ENCODE measurements at regions not wholly inside any gene's neighbourhood (a gene's known extent, or its start where the extent isn't known, plus 50 kb on each side); places are given as distances from the start of the nearest gene placed in this dataset.
"Not testable (repeated sequence)": the region's sequence is repeated elsewhere in the genome, so short reads cannot be mapped to it uniquely, and the experiment has no call there.

DNA sequence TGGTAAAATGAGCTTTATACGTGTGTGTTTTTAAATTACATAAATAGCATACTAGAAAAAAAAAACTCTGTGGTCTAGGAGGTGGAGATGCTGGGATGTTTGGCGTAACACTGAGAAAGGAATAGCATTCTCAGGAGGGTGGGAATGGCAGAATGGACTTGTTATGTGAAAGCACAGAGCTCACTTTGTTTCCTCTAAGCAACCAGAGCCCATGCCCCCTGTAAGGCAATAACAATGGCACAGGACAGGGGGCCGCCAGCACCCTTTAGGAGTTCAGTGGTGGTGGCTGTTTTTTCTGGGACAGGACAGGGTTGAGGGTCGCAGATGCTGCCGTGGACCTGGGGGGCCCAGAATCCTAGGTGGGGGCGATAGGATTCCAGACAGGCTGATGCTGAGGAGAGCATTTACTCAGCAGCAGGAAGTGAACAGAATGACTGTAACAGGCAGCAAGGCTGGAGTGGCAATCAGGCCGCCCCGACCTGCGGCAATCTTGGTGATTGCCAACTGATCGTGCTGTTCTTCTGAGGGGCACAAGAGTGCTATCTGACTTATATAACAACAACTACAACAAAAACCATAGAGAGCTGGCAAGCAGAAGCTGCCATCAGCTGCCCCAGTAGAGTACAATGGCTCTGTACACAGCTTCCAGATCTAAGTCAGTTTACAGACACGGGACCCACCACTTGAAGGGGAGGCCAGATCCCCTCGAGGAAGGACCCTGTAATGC, 160.4 kb downstream of the UACA start:
- no peak for DNase-seq (ENCODE audit: low read depth in 2 of 2)

DNA sequence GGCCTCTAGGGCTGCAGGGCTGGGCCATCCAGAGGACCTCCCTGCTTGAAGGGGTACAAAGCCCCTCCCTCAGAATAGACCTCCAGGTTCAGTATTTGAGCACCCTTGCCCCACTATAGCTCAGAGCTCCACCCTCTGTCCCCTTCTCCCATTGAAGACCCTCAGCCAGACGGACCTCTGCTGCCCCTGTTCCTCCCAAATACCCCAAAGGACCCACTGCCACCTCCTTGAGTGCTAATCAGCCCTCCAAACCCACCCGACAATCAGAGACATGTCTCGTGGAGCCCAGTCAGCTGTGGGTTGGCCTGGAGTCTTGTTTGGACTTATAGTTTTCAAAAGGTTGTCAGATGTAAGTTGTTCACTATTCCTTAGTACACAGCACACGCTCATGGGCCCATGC, 161.1 kb downstream of the UACA start:
- no peak for DNase-seq (ENCODE audit: low read depth in 2 of 2)

DNA sequence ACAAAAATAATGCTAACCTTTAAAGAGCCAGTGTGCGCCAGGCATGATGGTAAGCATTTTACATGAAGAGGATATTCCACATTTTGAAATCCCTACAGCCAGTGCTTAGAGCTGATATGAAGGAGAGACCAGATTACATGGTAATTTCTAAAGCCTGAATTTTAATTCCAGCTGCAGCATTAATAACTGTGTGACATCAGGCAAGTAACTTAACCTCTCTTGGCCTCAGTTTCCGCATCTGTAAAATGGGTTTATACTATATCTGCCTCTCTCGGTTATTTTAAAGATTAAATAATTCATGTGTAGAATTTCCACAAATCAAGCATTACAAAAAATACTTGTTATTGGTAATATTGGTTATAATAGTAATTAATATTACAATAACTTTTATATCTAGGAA, 165.4 kb downstream of the UACA start:
- no peak for DNase-seq (ENCODE audit: low read depth in 2 of 2)

DNA sequence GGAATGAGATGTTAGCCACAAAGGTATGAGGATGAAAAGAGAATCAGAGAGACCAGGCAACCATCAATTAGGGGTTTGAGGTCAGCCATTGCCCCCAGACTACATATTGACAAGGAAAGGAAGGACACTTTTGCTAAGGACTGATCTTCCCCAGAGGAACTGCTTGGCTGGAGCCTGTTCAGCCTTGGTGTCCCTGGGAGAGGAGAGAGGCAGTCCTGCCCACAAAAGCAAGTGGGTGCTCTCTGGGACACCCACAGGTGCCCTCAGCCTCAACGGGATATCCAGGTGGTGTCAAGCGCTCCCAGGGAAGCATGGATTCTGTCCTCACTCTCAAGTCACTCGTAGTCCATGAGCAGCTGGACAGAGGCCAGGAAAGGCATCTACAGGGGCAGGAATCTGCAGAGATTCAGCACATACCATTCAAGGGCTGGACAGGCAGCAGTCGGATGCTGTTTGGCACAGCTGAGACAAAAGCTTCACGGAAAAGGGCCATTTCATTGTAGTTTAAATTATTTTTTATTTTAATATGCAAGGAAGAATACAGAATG, 166.2 kb downstream of the UACA start:
- DNase-seq (ENCODE audit: low read depth in 2 of 2) = no peak

DNA sequence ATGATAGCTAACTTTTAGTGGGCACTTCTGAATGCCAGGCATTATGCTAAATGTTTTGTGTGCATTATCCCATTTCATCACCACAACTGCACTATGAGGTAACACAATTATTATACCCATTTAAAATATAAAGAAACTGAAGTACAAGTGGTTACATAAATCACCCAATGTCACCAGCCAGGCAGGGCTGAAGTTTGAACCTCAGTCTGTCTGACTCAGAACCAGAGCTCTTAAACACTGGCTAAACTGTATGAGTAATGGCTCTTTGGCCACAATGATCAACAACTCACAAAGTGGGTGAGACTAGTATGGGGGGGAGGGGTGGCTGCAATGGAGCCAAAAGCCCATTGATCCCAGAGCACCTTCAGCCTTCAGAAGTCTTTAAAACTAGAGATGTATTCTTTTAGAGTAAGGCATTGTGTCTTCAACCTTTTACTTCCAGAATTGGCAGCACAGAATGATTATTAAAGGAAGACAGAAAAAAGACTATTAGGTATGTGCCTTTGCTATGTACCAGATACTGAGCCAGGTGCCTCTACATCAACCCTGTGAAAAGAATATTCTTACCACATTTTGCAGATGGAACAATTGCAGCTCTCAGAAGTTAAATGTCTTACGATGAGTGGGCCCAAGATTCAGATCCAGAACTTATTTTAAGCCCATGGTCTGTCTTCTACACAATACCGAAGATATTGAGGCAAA, 166.9 kb downstream of the UACA start:
- no peak for DNase-seq (ENCODE audit: low read depth in 2 of 2)

DNA sequence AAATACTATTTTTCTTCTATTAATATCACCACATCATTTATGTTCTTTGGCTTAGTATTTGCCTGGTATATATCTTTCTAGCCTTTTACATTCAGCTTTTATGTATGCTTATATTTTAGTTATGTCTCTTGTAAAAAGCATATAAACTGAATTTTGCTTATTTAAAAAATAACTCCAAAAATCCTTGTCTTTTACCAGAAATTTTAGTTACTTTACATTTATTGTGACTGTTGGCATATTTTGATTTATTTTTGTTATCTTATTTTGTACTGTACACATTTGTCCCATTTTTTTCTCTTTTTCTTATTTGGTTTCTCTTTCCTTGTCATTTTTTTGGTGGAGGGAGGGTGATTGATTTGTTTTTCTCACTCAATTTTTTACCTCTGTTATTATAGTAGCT, 169.6 kb downstream of the UACA start:
- no peak for DNase-seq (ENCODE audit: low read depth in 2 of 2)

DNA sequence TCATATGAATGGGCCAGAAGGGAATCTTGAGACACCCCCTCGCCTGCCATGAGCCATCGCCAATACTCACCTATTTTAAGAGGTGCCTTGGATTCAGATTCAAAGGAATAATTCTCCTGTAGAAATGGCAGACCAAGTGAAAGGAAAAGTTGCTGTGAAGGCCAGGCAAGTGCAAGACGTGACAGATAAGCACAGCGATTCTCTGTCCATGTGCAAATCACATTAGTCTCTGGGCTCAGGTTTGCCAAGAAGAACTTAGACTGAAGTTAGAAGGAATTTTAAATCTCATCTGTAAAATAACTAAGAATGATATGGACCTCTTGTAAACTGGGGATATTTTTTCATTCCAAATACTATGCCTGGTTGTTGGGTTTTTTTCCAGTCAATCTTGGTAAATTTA, 173.6 kb downstream of the UACA start:
- DNase-seq (ENCODE audit: low read depth in 2 of 2) = no peak

DNA sequence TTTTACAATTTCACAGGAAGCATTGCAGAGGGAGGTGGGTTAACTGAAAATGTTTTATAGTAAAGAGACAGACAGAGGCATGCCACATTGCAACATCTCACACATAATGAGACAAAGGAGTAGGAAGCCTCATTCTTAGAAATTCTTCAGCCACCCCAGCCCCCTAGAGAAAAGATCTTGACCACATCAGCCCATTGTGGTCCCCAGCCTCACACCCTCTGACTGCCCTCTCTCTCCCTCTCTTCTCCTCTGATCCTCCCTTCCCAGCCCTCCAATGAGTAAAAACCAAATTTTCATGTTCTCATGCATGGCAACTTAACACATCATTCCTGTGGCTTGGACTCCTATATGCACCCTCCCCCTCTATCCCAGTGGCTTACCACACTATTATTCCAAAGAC, 174.1 kb downstream of the UACA start:
- DNase-seq (ENCODE audit: low read depth in 2 of 2) = no peak

DNA sequence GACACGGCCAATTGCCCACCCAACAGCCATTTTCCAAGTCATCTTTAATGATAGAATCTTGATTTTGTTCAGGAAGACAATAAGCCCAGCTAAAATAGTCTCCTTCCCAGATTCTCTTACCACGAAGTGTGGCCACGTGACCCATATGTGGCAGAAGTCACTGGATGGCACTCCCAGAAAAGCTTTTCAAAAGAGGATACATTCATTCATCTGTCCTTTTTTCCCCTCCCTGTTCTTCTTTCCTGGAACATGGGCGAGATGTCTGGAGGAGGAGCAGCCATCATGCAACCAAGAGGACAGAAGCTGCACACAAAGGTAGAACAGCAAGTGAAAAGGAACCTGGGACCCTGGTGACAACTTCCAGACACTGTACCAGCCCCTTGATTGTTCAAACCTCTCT, 174.7 kb downstream of the UACA start:
- DNase-seq (ENCODE audit: low read depth in 2 of 2) = no peak

DNA sequence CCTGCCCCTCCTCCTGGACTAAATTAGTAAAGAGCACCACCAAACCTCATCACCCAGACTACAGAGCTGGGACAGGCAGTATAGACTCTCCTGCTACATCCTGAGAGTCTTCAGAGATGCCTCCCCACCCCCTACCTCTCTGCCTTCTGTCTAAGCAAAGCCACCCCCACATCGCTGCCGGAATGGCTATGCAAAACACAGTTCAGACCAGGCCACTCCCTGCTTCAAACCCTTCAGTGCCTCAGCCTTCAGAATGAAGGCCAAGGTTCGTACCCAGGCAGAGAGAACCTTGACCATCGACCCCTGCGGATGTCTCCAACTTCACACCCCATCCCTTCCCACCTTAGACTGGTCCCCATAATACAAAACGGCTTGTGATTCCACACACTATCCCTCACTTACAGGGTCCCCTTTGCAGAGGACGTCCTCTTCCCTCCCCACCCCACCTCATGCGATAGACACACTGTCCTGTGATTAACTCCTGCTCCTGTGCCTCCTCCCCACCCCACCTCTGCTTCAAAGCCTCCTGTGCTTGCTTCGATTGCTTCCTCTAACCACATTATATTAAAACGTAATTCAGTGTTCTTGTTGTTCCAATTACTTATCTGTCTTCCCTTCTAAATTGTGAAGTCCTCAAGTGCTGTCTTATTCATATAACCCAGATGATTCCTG, 175.3 kb downstream of the UACA start:
- no peak for DNase-seq (ENCODE audit: low read depth in 2 of 2)

DNA sequence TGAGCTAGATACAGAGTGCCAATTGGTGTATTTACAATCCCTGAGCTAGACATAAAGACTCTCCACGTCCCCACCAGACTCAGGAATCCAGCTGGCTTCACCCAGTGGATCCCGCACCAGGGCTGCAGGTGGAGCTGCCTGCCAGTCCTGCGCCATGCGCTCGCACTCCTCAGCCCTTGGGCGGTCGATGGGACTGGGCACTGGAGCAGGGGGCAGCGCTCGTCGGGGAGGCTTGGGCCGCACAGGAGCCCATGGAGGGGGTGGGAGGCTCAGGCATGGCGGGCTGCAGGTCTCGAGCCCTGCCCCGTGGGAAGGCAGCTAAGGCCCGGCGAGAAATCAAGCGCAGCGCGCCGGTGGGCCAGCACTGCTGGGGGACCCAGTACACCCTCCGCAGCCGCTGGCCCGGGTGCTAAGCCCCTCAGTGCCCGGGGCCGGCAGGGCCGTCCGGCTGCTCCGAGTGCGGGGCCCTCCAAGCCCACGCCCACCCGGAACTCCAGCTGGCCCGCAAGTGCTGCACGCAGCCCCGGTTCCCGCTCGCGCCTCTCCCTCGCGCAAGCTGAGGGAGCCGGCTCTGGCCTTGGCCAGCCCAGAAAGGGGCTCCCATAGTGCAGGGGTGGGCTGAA, 176.2 kb downstream of the UACA start:
- DNase-seq (ENCODE audit: low read depth in 2 of 2) = not testable (repeated sequence)

DNA sequence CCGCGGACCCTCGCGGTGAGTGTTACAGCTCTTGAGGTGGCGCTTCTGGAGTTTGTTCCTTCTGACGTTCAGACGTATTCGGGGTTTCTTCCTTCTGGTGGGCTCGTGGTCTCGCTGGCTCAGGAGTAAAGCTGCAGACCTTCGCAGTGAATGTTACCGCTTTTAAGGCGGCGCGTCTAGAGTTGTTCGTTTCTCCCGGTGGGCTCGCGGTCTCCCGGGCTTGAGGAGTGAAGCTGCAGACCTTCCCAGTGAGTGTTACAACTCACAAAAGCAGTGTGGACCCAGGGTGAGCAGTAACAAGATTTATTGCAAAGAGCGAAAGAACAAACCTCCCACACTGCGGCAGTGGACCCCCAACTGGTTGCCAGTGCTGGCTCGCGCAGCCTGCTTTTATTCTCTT, 177.1 kb downstream of the UACA start:
- DNase-seq (ENCODE audit: low read depth in 2 of 2) = no peak

DNA sequence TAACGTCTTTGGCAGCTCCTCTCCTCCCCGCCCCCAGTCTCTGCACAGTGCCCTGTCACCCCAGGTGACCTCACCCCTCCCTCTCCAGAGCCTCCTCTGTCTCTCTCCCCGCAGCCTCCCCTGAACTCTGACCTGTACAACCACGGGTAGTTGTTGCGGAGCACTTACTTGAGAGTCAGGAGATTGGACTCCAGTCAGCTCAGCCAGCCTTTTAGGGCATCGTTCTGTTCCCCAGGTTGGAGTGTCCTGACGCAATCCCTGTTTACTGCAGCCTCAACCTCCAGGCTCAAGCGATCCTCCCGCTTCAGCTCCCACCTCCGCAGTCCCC, 177.7 kb downstream of the UACA start:
- DNase-seq (ENCODE audit: low read depth in 2 of 2) = no peak

DNA sequence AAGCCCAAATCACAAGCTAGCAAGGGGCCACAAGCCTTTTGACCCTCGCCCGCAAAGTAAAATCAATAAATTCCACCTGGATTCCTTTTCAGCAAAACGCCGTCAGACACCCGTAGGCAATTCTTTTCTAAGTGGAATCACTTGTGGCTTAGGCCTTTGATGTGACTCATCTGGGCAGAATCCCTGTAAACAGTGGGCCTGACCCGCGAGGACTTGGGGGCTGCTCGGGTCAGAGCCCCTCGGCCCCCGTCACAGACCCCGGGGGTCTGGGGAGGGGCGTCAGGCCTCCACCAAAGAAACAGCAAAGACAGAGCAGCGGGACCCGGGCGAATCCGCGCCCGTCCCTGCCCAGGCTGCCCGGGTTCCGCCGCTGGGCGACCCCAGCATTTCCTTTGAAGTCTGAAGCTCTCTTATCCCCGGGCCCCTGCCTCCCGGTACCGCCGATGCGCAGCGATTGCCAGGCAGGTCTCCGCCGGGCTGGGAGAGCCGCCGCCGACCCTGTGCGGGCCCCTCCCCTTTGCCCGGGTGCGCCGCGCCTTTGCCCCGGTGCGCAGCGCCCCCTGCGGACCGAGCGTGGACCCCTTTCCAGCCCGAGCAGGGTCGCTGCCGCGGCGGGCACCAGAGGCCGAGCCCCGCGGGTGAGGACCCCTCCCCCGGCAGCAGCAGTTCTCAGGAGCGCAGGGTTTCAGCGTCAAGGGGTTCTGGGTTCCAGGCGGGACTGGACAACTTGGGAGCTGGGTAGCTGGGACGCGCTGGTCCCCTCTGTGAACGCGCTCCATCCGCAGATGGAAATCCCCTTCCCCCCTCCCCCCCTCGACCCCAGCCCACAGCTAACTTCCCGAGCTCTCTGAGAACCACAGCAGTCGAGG, 178.3 kb downstream of the UACA start:
- peak in 1 of 2 donors; percentile 39 for DNase-seq (ENCODE audit: low read depth in 2 of 2)

DNA sequence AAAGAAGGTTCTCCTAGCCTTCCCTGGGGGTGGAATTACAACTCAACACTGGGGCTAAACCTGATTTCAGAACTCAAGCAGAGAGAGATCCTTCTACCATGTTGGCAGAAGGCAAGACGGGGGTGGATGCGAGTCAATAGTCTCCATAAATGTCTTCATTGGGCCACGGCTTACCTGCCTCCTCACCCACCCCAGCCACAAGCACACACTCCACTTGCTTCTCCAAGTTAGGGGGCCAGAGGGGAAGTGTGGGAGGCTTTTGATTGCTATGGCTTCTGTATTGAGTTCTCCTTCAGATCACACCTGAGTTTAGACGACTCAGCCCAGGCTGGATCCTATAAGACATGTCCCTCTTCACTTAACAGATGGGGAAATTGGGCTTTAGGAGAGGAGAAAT, 178.9 kb downstream of the UACA start:
- DNase-seq (ENCODE audit: low read depth in 2 of 2) = no peak

DNA sequence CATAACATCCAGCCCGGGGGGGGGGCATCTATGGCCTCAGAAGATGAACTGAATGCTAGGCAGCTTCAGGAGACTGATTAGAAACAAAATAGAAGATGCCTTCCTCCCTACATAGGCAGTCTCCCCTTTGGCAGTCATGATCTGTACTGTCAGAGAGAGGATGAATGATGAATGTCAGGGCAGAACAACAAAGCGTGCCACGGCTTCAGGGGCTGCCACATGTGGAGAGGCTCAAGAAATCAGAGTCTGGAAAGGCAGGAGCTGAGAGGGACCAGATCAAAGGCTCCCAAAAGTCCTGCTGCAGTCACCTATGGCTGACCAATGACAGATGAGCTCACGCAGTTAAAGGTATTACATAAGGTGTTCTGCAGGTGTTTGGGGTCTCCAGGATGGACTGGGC, 180.4 kb downstream of the UACA start:
- no peak for DNase-seq (ENCODE audit: low read depth in 2 of 2)

DNA sequence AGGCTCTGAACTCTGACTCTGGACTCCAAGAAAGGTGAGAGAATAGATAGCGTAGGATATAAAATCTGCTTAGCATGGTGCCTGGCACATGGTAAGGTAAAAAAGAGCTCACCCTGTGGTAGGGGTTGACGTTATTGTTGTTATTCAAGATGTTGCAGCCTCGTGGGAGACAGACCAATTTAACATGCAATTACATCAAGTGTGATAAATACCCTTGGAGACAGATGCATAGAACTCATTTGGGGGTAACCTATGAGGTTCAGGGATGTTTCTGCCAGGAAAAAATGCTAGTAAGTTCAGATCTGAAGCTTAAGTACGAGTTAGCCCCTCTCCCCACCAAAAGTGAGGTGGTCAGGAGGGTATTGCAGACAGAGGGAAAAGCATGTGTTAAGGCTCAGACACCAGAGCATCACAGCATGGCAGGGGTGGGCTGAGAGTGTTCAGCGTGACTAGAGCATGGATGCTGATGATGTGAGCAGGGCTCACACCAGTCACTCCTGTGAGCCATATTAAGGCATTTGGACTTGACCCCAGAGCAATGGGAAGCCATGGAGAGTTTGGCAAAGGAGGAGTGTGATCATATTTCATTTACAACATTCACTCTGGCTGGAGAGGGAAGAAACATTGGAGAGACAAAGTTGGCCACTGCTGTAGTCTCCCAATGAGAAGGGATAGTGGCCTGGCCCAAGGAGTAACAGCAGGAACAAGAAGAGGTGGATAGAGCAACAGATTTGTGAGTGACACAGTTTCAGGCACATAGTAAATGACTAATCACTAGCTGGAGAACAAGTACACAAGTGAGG, 181.0 kb downstream of the UACA start:
- no peak for DNase-seq (ENCODE audit: low read depth in 2 of 2)

DNA sequence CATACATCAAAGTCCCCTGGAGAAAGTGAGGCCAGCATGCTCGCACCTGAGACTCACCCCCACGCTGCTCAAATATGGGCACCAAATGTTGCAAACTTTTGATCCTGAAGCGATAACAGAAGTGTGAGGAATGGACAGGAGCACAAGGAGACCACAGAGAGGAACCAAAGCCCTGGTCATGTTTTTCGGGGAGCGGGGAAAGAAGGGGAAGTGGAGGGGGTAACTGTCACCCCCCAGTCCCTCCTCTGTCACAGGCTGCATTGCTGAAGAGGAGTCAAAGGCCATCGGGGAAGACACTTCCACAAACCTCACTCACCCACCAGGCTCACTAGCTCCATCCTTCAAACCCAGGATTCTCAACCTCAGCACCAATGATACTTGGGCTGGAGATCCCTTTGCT, 182.4 kb downstream of the UACA start:
- DNase-seq (ENCODE audit: low read depth in 2 of 2) = no peak

DNA sequence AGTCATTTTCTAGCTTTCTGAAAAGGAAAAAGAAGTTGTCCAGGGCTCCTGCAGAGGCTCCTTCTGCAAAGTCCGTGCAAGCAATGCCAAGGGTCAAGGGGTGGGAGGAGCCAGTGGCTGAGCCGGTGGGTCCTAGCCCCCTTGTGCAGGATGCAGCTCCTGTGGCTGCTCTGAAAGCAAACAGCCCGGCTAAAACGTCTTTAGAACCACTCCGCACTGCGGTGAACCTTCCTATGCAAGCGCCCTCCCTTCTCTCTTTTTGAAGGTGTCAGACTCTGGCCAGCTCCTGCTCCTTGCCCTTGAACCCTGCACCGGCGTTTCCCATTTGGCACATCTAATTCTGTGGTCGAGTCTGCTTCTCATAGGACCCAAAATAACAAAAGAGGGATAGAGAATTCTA, 183.1 kb downstream of the UACA start:
- no peak for DNase-seq (ENCODE audit: low read depth in 2 of 2)

DNA sequence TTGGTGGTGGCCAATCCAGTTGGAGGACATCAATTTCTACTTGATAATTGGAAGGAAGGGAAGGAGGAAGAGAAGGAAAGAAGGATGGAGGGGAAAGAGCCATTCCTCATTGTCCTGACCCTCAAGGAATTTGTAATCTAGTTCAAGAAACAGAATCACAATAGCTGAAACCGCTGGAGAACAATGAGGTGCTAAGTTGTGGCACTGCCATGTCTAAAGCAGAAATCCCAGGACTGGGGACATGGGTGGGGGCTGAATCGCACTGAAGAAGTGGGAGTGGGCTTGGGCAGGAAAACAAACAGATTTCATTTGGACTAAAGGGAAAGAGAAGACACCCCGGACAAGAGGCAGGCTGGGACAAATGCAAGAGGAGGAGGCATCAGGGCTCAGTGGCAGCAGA, 183.6 kb downstream of the UACA start:
- no peak for DNase-seq (ENCODE audit: low read depth in 2 of 2)

DNA sequence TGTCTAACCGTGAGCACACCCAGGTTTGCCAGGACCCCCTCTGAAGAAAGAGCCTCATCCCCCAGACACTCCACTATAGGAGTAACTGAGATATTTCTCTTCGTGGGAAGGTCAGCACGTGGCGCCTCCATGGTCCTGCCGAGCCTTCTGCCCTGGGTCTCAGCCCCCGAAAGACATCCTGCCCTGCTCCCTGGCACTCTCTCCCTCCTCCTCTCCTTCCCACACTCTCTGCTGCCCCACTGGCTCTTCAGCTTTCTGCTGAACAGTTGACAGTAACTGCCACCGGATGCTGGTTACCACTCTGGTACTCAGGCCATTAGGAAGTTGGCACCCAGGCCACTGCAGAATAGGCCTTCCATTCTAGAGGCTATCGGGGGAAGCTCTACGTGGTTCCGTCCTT, 185.2 kb downstream of the UACA start:
- no peak for DNase-seq (ENCODE audit: low read depth in 2 of 2)

Data from stimulated activated CD4-positive, alpha-beta T cell treated with anti-CD3 and anti-CD28 coated beads, Interleukin-15, amount 100 ng/mL, for 48 hours (primary cell).